SK-N-SH (cell line): ENCODE measurements at regions not wholly inside any gene's neighbourhood (a gene's known extent, or its start where the extent isn't known, plus 50 kb on each side); places are given as distances from the start of the nearest gene placed in this dataset.

Experiments used
- CTCF ChIA-PET: fragments of 300-600, 350-600 bp; formaldehyde crosslinking; extraction: SDS; loops from one replicate; lab custom pipeline; 2021; lab: Yijun Ruan, JAX
- POLR2A ChIA-PET: fragments of 350-600 bp; sonication (Branson Sonifier 250); formaldehyde crosslinking; extraction: SDS; loops from one replicate; lab custom pipeline; 2020; ENCODE audit warnings: antibody characterized with exemption, inconsistent platforms; lab: Yijun Ruan, JAX
- DNase-seq: peaks from one replicate; pipeline ENCODE4 v3.0.0; 2012
- H2AFZ ChIP-seq: fragments of 200-600 bp; sonication (generic); 2 replicates; pipeline ENCODE4 v1.8.1; 2016; ENCODE audit warnings: antibody characterized with exemption, mild to moderate bottlenecking, low read depth
- H3F3A ChIP-seq: fragments of 200-600 bp; sonication (generic); replicated peaks from 2 replicates; pipeline ENCODE3; 2016; ENCODE audit warnings: antibody characterized with exemption, mild to moderate bottlenecking; ENCODE audit not compliant: insufficient read depth
- H3K27ac ChIP-seq, 2 experiments: fragments of 200-500 bp in 1 of 2; fragments of 200-600 bp in 1 of 2; sonication (Bioruptor generic) in 1 of 2; sonication (generic), shearing (Covaris generic) in 1 of 2; 2 replicates each; pipeline versions ENCODE4 v1.5.1 to v1.6.1; 2014 to 2016; ENCODE audit warnings: low read depth in 2 of 2, inconsistent platforms in 1 of 2, low read length in 1 of 2, mild to moderate bottlenecking in 1 of 2, mixed read lengths in 1 of 2
- H3K27me3 ChIP-seq: fragments of 200-600 bp; sonication (generic), shearing (Covaris generic); 2 replicates; pipeline ENCODE4 v1.6.1; 2016; ENCODE audit warnings: mixed run types; ENCODE audit not compliant: insufficient read depth
- H3K36me3 ChIP-seq, 2 experiments: fragments of 200-500 bp in 1 of 2; fragments of 200-600 bp in 1 of 2; sonication (Bioruptor generic) in 1 of 2; sonication (generic) in 1 of 2; replicated peaks in 1 of 2; 2 replicates each; pipeline versions ENCODE3 to v1.5.1; 2014 to 2016; ENCODE audit warnings: low read length in 1 of 2, mild to moderate bottlenecking in 1 of 2; ENCODE audit not compliant: insufficient read depth in 2 of 2, control insufficient read depth in 1 of 2
- H3K4me1 ChIP-seq, 2 experiments: fragments of 200-500 bp in 1 of 2; fragments of 200-600 bp in 1 of 2; sonication (Bioruptor generic) in 1 of 2; sonication (generic), shearing (Covaris generic) in 1 of 2; 2 replicates each; pipeline versions ENCODE4 v1.5.1 to v1.6.1; 2014 to 2016; ENCODE audit warnings: low read depth in 1 of 2, low read length in 1 of 2, mixed run types in 1 of 2; ENCODE audit not compliant: insufficient read depth in 2 of 2, control insufficient read depth in 1 of 2
- H3K4me2 ChIP-seq: fragments of 200-600 bp; sonication (generic), shearing (Covaris generic); 2 replicates; pipeline ENCODE4 v1.6.1; 2017; ENCODE audit warnings: mixed run types
- H3K4me3 ChIP-seq, 2 experiments: fragments of 200-500 bp in 1 of 2; fragments of 200-600 bp in 1 of 2; sonication (Bioruptor generic) in 1 of 2; sonication (generic), shearing (Covaris generic) in 1 of 2; 2 replicates each; pipeline versions ENCODE4 v1.5.1 to v1.8.1; 2014 to 2016; ENCODE audit warnings: low read depth in 2 of 2, inconsistent platforms in 1 of 2, low read length in 1 of 2, mild to moderate bottlenecking in 1 of 2, mixed read lengths in 1 of 2, moderate library complexity in 1 of 2
- H3K79me2 ChIP-seq: fragments of 200-600 bp; sonication (generic); 2 replicates; pipeline ENCODE4 v1.8.1; 2017; ENCODE audit warnings: mild to moderate bottlenecking; ENCODE audit not compliant: insufficient read depth
- H3K9ac ChIP-seq: fragments of 200-600 bp; sonication (generic); 2 replicates; pipeline ENCODE4 v1.6.1; 2017; ENCODE audit warnings: mixed run types
- H3K9me2 ChIP-seq: fragments of 200-600 bp; sonication (generic); 2 replicates; pipeline ENCODE4 v1.6.1; 2017; ENCODE audit warnings: mixed run types
- H3K9me3 ChIP-seq: fragments of 200-600 bp; sonication (generic); 2 replicates; pipeline ENCODE4 v1.6.1; 2017; ENCODE audit warnings: mixed run types, mild to moderate bottlenecking, moderate library complexity
- H4K20me1 ChIP-seq: fragments of 200-600 bp; sonication (generic); 2 replicates; pipeline ENCODE4 v1.6.1; 2017; ENCODE audit warnings: mild to moderate bottlenecking, mixed run types; ENCODE audit not compliant: insufficient read depth
- CHD2 ChIP-seq: fragments of 150-350 bp; IDR thresholded peaks from 2 replicates; pipeline ENCODE4 v1.6.1; 2018; ENCODE audit warnings: low read length; ENCODE audit not compliant: partially characterized antibody
- ELF1 ChIP-seq: IDR thresholded peaks from 2 replicates; pipeline ENCODE4 v1.4.0; 2012
- EZH2phosphoT487 ChIP-seq: fragments of 200-600 bp; sonication (generic); IDR thresholded peaks from 2 replicates; pipeline ENCODE4 v1.6.1; 2017; ENCODE audit warnings: low read depth, mixed run types, mild to moderate bottlenecking, antibody characterized with exemption, moderate library complexity, borderline replicate concordance
- GABPA ChIP-seq: IDR thresholded peaks from 2 replicates; pipeline ENCODE4 v1.4.0; 2012; ENCODE audit warnings: low read depth, mild to moderate bottlenecking
- GATA2 ChIP-seq: sonication (generic); formaldehyde crosslinking; IDR thresholded peaks from 2 replicates; pipeline ENCODE4 v1.5.0; 2020; ENCODE audit warnings: mild to moderate bottlenecking, missing genetic modification reagents
- MEF2A ChIP-seq: IDR thresholded peaks from 2 replicates; pipeline ENCODE4 v1.4.0; 2012; ENCODE audit warnings: low read depth, borderline replicate concordance
- NFIC ChIP-seq: IDR thresholded peaks from 2 replicates; pipeline ENCODE4 v1.4.0; 2012; ENCODE audit warnings: borderline replicate concordance
- NRF1 ChIP-seq: IDR thresholded peaks from 2 replicates; pipeline ENCODE4 v1.6.1; 2012; ENCODE audit warnings: low read depth, mild to moderate bottlenecking, low read length
- RFX5 ChIP-seq: IDR thresholded peaks from 2 replicates; pipeline ENCODE4 v1.6.1; 2012; ENCODE audit warnings: mild to moderate bottlenecking, improper control_type of control experiment, low read length
- RXRA ChIP-seq: IDR thresholded peaks from 2 replicates; pipeline ENCODE4 v1.4.0; 2012; ENCODE audit warnings: low read depth, mild to moderate bottlenecking, borderline replicate concordance
- SMC3 ChIP-seq: IDR thresholded peaks from 2 replicates; pipeline ENCODE4 v1.6.1; 2012; ENCODE audit warnings: low read depth, low read length, improper control_type of control experiment
- TAF1 ChIP-seq: IDR thresholded peaks from 2 replicates; pipeline ENCODE4 v1.6.1; 2012; ENCODE audit warnings: low read depth, mild to moderate bottlenecking, low read length, moderate library complexity, borderline replicate concordance
- TCF12 ChIP-seq: IDR thresholded peaks from 2 replicates; pipeline ENCODE4 v1.4.0; 2012
- YY1 ChIP-seq: IDR thresholded peaks from 2 replicates; pipeline ENCODE4 v1.4.0; 2012; ENCODE audit warnings: low read depth, mild to moderate bottlenecking
- WGBS: methylation state at CpG from one replicate; pipeline ENCODE4 v1.1.6; 2017; ENCODE audit warnings: low lambda C conversion rate; 5-methylcytosine and 5-hydroxymethylcytosine counted together
- TF ChIP-seq, protein P1 (sequence below): IDR thresholded peaks from 2 replicates; pipeline ENCODE4 v1.4.0; 2012; ENCODE audit warnings: low read depth, borderline replicate concordance
- TF ChIP-seq, protein P2 (sequence below): IDR thresholded peaks from 2 replicates; pipeline ENCODE4; 2012

DNA sequence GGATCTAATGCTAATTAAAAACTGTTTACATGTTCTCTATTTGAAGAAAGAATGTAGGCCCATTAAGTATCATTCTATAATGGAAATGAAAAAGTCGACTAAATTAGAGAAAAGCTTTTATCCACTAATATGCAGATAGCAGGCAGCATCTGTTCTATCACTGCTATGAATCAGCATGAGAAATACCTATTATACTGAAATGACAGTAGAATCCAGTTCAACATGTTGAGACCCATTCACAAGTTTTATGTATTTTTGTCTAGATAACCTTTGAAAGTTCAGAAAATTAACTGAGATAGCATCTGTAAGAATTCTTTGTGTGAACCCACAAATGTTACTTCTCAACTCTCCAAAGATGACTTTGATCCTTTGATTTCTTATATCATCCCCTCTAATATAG, 1254.4 kb upstream of the ADGRL3 start:
- TF ChIP-seq, protein P1, sequence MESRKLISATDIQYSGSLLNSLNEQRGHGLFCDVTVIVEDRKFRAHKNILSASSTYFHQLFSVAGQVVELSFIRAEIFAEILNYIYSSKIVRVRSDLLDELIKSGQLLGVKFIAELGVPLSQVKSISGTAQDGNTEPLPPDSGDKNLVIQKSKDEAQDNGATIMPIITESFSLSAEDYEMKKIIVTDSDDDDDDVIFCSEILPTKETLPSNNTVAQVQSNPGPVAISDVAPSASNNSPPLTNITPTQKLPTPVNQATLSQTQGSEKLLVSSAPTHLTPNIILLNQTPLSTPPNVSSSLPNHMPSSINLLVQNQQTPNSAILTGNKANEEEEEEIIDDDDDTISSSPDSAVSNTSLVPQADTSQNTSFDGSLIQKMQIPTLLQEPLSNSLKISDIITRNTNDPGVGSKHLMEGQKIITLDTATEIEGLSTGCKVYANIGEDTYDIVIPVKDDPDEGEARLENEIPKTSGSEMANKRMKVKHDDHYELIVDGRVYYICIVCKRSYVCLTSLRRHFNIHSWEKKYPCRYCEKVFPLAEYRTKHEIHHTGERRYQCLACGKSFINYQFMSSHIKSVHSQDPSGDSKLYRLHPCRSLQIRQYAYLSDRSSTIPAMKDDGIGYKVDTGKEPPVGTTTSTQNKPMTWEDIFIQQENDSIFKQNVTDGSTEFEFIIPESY = no peak
- TF ChIP-seq SMC3 = no peak
- no peak for TF ChIP-seq MEF2A
- no peak for TF ChIP-seq EZH2phosphoT487
- no peak for TF ChIP-seq ELF1
- no peak for TF ChIP-seq NFIC
- TF ChIP-seq CHD2 = no peak
- TF ChIP-seq GABPA = no peak
- no peak for TF ChIP-seq RXRA
- TF ChIP-seq, protein P2, sequence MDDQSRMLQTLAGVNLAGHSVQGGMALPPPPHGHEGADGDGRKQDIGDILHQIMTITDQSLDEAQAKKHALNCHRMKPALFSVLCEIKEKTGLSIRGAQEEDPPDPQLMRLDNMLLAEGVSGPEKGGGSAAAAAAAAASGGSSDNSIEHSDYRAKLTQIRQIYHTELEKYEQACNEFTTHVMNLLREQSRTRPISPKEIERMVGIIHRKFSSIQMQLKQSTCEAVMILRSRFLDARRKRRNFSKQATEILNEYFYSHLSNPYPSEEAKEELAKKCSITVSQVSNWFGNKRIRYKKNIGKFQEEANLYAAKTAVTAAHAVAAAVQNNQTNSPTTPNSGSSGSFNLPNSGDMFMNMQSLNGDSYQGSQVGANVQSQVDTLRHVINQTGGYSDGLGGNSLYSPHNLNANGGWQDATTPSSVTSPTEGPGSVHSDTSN = no peak
- no peak for TF ChIP-seq GATA2 (CRISPR knock-in tag)
- TF ChIP-seq TCF12 = no peak
- TF ChIP-seq TAF1 = no peak
- no peak for TF ChIP-seq RFX5
- no peak for TF ChIP-seq YY1
- H3K27me3 ChIP-seq = no peaks in the 10 kb centered on the region
- H3K27ac ChIP-seq = no peak overlapping the region
- DNase-seq = no peak
- no peak overlapping the region for H3K9ac ChIP-seq
- H3F3A ChIP-seq = no peaks in the 10 kb centered on the region
- no peak overlapping the region for H3K4me2 ChIP-seq
- no peak overlapping the region for H2AFZ ChIP-seq
- H3K79me2 ChIP-seq = no peaks in the 10 kb centered on the region
- POLR2A ChIA-PET = no interaction called here
- WGBS = 3% methylated on average over 1 of the region's 1 CpG
- no peaks in the 10 kb centered on the region for H3K9me2 ChIP-seq
- H3K9me3 ChIP-seq = no peaks in the 10 kb centered on the region; the same call in 1 of the 2 replicates
- CTCF ChIA-PET = no interaction called here
- no peaks in the 10 kb centered on the region for H3K4me1 ChIP-seq
- H3K36me3 ChIP-seq = no peaks in the 10 kb centered on the region
- no peak overlapping the region for H3K4me3 ChIP-seq
- no peaks in the 10 kb centered on the region for H4K20me1 ChIP-seq

DNA sequence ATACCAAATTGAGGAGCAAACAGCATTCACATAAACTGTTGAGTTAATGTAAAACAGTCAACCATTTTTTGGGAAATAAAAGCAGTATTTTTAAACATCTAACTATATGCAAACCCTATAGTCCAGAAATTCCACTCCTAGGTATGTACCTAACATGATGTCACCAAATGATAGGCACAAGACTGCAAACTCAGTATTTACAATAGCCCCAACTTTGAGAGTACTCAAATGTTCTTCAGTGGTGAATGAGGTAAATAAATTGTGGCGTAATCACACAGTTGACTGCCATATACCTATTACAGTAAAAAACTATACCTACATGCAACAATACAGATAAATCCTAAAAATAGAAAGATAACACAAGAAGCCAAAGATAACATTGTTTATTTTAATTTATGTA, 1243.8 kb upstream of the ADGRL3 start:
- WGBS = 24% methylated on average over 1 of the region's 1 CpG
- no peak for DNase-seq
- POLR2A ChIA-PET = no interaction called here

More for the DNA sequence above, 1243.8 kb upstream of the ADGRL3 start:
- Histone ChIP-seq H3K36me3 (no peaks in the 10 kb centered on the region), H4K20me1 (no peaks in the 10 kb centered on the region), H3K9ac (no peak overlapping the region), H3K9me2 (no peaks in the 10 kb centered on the region), H3F3A (no peaks in the 10 kb centered on the region), H3K79me2 (no peaks in the 10 kb centered on the region), H3K27ac (no peak overlapping the region), H3K9me3 (no peaks in the 10 kb centered on the region), H3K4me2 (no peak overlapping the region), H2AFZ (no peak overlapping the region; the same call in 1 of the 2 replicates), H3K4me1 (no peaks in the 10 kb centered on the region), H3K27me3 (no peaks in the 10 kb centered on the region), H3K4me3 (no peak overlapping the region)
- TF ChIP-seq NRF1 = no peak
- CTCF ChIA-PET = no interaction called here
